HG03442 (cell line): ENCODE measurements at regions not wholly inside any gene's neighbourhood (a gene's known extent, or its start where the extent isn't known, plus 50 kb on each side); places are given as distances from the start of the nearest gene placed in this dataset.
"Not testable (repeated sequence)": the region's sequence is repeated elsewhere in the genome, so short reads cannot be mapped to it uniquely, and the experiment has no call there.

Source experiments
- ATAC-seq: cut with Tn5 transposase; IDR thresholded peaks from one replicate; pipeline ENCODE4 v1.9.1; 2021; ENCODE audit warnings: mild to moderate bottlenecking, moderate library complexity; ENCODE audit not compliant: unreplicated experiment

- no peak for ATAC-seq
These were observed 111.4 kb downstream of the LUZP4 start for GRCh38 chrX:115400960-115401359.

- no peak for ATAC-seq
These were observed 112.8 kb downstream of the LUZP4 start for GRCh38 chrX:115402299-115402698.

GRCh38 chrX:115408771-115409400 is 119.4 kb downstream of the LUZP4 start:
- ATAC-seq = no peak

- ATAC-seq = no peak
These were observed 120.0 kb downstream of the LUZP4 start for GRCh38 chrX:115409551-115409950.

- no peak for ATAC-seq
These were observed 121.4 kb downstream of the LUZP4 start for GRCh38 chrX:115410731-115411428.

GRCh38 chrX:115413246-115413878 is 123.8 kb downstream of the LUZP4 start:
- ATAC-seq = no peak

- no peak for ATAC-seq
These were observed 129.6 kb downstream of the LUZP4 start for GRCh38 chrX:115419069-115419468.

- ATAC-seq = no peak
These were observed 133.6 kb downstream of the LUZP4 start for GRCh38 chrX:115423086-115423485.

- no peak for ATAC-seq
These were observed 135.6 kb upstream of the PLS3 start for GRCh38 chrX:115425359-115425758.

- no peak for ATAC-seq
These were observed 133.0 kb upstream of the PLS3 start for GRCh38 chrX:115427861-115428410.

GRCh38 chrX:115434834-115435233 is 126.1 kb upstream of the PLS3 start:
- not testable (repeated sequence) for ATAC-seq

- ATAC-seq = no peak
These were observed 123.0 kb upstream of the PLS3 start for GRCh38 chrX:115437841-115438595.

GRCh38 chrX:115448146-115448545 is 112.8 kb upstream of the PLS3 start:
- no peak for ATAC-seq

GRCh38 chrX:115449742-115450141 is 111.2 kb upstream of the PLS3 start:
- no peak for ATAC-seq

GRCh38 chrX:115452251-115452650 is 108.7 kb upstream of the PLS3 start:
- ATAC-seq = no peak

- no peak for ATAC-seq
These were observed 100.8 kb upstream of the PLS3 start for GRCh38 chrX:115459883-115460880.

- ATAC-seq = no peak
These were observed 98.6 kb upstream of the PLS3 start for GRCh38 chrX:115462406-115462805.

GRCh38 chrX:115467961-115468360 is 93.0 kb upstream of the PLS3 start:
- ATAC-seq = no peak

- no peak for ATAC-seq
These were observed 88.8 kb upstream of the PLS3 start for GRCh38 chrX:115472131-115472530.

GRCh38 chrX:115486510-115486909 is 74.5 kb upstream of the PLS3 start:
- no peak for ATAC-seq
